ELF-1 (cell line): ENCODE measurements at regions not wholly inside any gene's neighbourhood (a gene's known extent, or its start where the extent isn't known, plus 50 kb on each side); places are given as distances from the start of the nearest gene placed in this dataset.

ENCODE experiments used
- DNase-seq: peaks from one replicate; pipeline ENCODE4 v3.0.0-alpha.2; 2016; ENCODE audit warnings: low read depth, low spot score

- peak; percentile 66 for DNase-seq
Observed at GRCh38 chr6:105991561-105992314, 94.4 kb upstream of the PRDM1 start.

DNA sequence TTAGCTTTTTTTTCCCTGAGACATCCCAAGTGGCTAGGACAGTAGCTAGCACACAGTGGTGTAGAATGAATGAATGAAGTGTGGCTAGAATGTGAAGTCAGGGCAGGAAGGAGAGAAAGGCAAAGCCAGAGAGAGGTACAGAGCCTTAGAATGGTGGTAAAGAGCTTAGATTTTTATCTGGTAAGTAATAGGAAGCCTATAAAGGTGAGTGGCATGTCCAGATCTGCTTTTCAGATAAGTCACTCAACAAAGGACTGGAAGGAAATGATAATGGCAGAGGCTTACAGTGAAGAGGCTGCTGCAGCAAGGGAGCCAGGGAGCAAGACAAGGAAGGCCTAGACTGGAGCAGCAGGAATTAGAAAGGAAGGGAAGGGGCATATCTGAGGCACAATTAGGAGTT is 96.0 kb upstream of the PRDM1 start:
- DNase-seq: peak; percentile 54

GRCh38 chr6:105988812-105989577 is 97.1 kb upstream of the PRDM1 start:
- DNase-seq: no peak

DNA sequence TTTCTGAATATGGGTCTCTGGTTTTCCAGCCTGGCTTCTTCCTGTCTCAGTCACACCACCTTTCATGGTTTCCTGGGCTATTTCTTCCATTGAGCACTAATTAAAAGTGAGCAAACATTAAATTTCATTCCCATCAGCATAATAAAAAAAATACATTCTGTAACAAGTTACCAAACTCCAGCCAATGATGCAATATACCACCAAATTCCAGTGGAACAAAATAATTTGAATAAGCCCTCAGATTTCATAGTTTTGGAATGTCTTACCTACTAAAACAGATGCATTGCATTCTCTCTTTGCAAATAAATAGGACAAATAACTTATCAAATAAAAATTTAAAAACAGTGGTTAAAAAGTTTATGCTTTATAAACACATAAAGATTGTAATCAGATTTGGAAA is 97.8 kb upstream of the PRDM1 start:
- no peak for DNase-seq

DNA sequence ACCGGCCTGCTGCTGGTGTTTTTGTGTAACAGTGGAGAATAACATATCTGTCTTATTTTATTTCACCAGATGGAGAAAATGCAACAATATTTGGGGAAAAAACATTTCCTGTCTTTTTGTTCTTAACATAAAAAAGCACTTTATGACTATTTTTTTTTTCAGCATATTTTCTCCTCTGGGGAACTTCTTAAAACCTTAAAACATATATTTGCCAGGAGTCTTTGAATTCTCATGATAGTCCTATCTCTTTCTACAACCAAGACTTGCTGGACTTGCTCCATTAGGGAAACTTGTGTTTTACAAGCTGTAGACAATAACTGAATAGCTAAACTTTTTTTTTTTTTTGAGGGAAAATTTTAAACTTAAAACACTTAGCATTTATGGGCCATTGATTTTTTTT is 98.6 kb upstream of the PRDM1 start:
- DNase-seq: no peak

DNA sequence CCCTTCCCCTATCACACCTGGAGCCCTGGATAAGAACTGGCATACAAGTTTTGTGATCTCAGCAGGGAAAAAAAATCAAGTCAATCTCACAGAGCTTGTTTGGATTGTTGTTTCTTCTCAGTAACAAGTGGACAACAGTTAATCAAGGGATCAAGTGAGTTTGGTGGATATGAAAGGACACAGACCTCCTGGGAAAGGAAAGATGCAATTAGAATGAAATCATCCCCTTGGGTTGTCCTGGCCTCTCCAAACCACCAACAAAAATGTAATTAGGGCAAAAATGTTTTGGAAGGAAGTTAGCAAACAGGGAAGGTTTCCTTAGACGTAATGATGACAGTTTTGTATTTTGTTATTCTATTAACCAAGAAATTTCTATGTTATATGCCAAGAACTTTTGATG is 99.1 kb upstream of the PRDM1 start:
- DNase-seq: no peak

DNA sequence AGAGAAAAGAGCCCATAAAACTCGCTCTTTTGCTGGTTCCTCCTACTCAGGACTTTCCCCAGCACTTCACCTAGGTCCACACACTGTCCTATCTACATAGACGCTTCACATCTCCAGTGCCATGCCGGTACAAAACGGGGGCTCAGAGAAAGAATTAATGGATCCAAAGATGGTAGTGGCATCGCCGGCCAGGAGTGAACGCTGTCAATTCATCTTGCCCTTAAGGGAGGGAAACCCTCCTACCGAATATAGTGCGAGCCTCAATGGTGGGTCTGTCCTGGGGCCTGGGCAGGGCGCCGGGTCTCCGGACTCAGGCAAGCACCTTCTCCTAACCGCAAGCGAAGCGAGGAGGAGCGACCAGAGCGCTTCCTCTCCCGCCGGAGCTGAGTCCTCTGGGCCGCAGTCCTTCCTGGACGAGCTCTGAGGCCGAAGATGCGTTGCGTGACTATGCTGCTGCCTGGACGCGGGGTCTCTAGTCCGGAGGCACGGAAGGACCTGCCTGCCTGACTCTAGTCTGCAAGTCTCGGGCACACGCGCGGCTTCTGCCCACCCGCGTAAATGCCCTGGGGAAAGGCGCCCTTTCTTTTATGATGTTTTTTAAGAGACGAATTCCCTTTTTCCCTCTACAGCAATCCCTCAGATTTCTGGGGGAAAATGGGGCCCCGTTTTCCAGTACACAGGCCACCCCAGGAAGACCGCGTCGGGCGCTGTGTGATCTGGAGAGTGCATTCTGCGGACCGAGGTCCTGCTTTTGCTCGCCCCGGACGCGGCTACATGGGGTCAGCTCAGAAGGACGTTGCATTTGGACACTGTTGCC is 100.1 kb upstream of the PRDM1 start:
- peak; percentile 59 for DNase-seq

- no peak for DNase-seq
Observed at GRCh38 chr6:105985098-105985815, 100.9 kb upstream of the PRDM1 start.

- DNase-seq: no peak
Observed at GRCh38 chr6:105983763-105984162, 102.4 kb upstream of the PRDM1 start.

- DNase-seq: no peak
Observed at GRCh38 chr6:105982761-105983540, 103.2 kb upstream of the PRDM1 start.

DNA sequence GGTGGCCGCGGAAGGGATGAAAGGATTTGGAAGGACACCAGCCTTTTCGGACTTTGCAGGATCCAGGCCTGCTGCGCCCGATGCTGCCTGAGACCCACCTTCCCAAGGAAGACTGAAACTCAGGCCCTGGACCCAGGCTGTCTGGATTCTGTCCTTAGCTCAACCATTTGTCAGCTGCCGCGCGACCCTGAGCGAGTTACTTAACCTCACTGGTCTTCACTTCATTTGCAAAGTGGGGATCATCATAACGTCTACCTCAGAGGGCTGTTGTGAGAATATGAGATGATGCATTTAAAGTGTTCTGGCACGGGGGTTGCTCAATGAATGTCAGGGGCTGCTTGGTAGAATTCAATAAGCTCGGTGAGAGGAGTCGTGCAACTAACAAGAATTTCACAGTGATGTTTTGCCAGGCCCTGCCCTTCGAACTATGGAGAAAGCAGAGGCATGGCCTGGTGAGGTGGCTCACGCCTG is 104.2 kb upstream of the PRDM1 start:
- no peak for DNase-seq

- DNase-seq: peak; percentile 57
Observed at GRCh38 chr6:105981002-105981887, 104.9 kb upstream of the PRDM1 start.

- no peak for DNase-seq
Observed at GRCh38 chr6:105978974-105979373, 107.2 kb upstream of the PRDM1 start.

DNA sequence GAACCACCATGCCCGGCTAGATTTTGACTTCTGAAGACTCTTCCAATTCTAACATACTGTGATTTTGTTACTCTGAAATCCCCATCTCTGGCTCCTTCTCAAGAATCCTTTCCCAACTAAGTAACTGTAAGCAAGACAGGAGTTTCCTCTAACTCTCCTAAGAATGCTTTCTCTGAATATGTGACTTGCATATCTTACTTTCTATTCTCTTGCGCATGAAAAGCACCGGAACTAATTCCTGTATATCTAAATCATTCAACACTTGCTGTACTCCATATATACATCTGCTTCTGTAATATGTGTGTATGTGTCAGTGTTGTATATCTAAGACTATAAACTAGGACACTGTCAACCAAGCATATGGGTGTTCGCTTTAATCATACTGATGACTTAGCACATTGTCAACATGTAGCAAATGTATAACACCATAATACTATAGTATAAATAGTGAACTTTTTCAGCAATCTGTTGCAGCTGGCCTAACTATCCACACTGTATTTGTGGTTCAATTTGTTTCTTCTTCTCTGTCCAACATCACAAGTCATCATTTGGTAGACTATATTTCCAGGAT is 108.1 kb upstream of the PRDM1 start:
- DNase-seq: no peak

GRCh38 chr6:105974986-105975385 is 111.2 kb upstream of the PRDM1 start:
- no peak for DNase-seq

DNA sequence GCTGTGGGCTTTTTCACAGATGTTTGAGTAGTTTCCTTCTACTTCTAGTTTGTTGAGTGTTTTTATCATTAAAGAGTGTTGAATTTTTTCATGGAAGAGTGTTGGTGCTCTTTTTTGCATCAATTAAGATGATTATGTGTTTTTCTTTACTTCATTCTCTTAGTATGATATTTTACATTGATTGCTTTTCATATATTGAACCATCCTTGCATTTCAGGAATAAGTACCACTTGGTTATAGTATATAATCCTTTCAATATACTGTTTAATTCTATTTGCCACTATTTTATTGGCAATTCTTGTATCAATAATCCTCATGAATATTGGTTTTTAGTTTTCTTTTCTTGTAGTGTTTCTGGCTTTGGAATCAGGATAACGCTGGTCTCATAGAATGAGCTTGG is 113.7 kb upstream of the PRDM1 start:
- no peak for DNase-seq

- no peak for DNase-seq
Observed at GRCh38 chr6:105968603-105969333, 117.4 kb upstream of the PRDM1 start.

- no peak for DNase-seq
Observed at GRCh38 chr6:105967917-105968602, 118.1 kb upstream of the PRDM1 start.
